ENCODE measurements at regions not wholly inside any gene's neighbourhood (a gene's known extent, or its start where the extent isn't known, plus 50 kb on each side); places are given as distances from the start of the nearest gene placed in this dataset.

- no peak for TF ChIP-seq POLR2A (IDR thresholded peaks at IDR 0.05)
- TF ChIP-seq CTCF (IDR thresholded peaks at IDR 0.05) = no peak
Observed at GRCh38 chr17:71615820-71616219, 505.0 kb upstream of the SOX9 start.
